OCI-LY7 (cell line): ENCODE measurements at regions not wholly inside any gene's neighbourhood (a gene's known extent, or its start where the extent isn't known, plus 50 kb on each side); places are given as distances from the start of the nearest gene placed in this dataset.

Source experiments
- CTCF ChIP-seq: fragments of 200-600 bp; sonication (generic); conservative IDR thresholded peaks from 2 replicates; pipeline ENCODE4 v1.5.1; 2014; ENCODE audit warnings: mild to moderate bottlenecking, antibody characterized with exemption, low read length, moderate library complexity, mixed read lengths
- EZH2phosphoT487 ChIP-seq: fragments of 200-600 bp; sonication (generic); IDR thresholded peaks from 2 replicates; pipeline ENCODE4 v1.6.1; 2018; ENCODE audit warnings: low read depth, borderline replicate concordance, mild to moderate bottlenecking, mixed run types, antibody characterized with exemption, low read length, moderate library complexity, mixed read lengths

- TF ChIP-seq CTCF, result no peak
- no peak for TF ChIP-seq EZH2phosphoT487
These were observed 2139.6 kb upstream of the ACO1 start for GRCh38 chr9:30244877-30245276.
